ENCODE measurements at regions not wholly inside any gene's neighbourhood (a gene's known extent, or its start where the extent isn't known, plus 50 kb on each side); places are given as distances from the start of the nearest gene placed in this dataset.
"Not testable (repeated sequence)": the region's sequence is repeated elsewhere in the genome, so short reads cannot be mapped to it uniquely, and the experiment has no call there.

- DNase-seq; H2BK20ac ChIP-seq (ENCODE audit: low read depth, low read length); H3K9ac ChIP-seq (ENCODE audit: low read depth, low read length); H4K8ac ChIP-seq (ENCODE audit: low read depth in 2 of 2, low read length in 2 of 2); H3K4me3 ChIP-seq (ENCODE audit: insufficient read depth, low read depth, low read length); ATAC-seq (ENCODE audit: low read depth); POLR2A ChIA-PET (ENCODE audit: unreplicated experiment); H2BK5ac ChIP-seq (ENCODE audit: low read depth, low read length, poor library complexity, severe bottlenecking); dilution Hi-C loops (cut with HindIII; ENCODE audit: low sequenced_read_pairs, unreplicated experiment); H4K20me1 ChIP-seq (ENCODE audit: insufficient read depth, low read length); H3K27ac ChIP-seq (ENCODE audit: insufficient read depth, low read length); H3K9me3 ChIP-seq (ENCODE audit: control insufficient read depth, insufficient read depth, low read length); H3K14ac ChIP-seq (replicated peaks; ENCODE audit: low read depth, low read length); H4K5ac ChIP-seq (ENCODE audit: low read depth, low read length); H3K4me1 ChIP-seq (ENCODE audit: control insufficient read depth, insufficient read depth, low read length); H3K4me2 ChIP-seq (ENCODE audit: low read depth, low read length); intact Hi-C loops (cut with micrococcal nuclease); H3K4ac ChIP-seq (ENCODE audit: low read depth, low read length); H2BK120ac ChIP-seq (ENCODE audit: low read depth, low read length); H2AK5ac ChIP-seq (ENCODE audit: low read depth, low read length); BruUV-seq (replicated peaks); H4K91ac ChIP-seq (ENCODE audit: insufficient read depth, low read depth, low read length); H3K36me3 ChIP-seq (ENCODE audit: control insufficient read depth, insufficient read depth, low read length); in situ Hi-C loops (cut with MboI; ENCODE audit: low sequenced_read_pairs); H3K79me1 ChIP-seq (ENCODE audit: low read depth in 1 of 2, low read length in 2 of 2); H2AFZ ChIP-seq (replicated peaks; ENCODE audit: low read length, poor library complexity); H3K9me1 ChIP-seq (ENCODE audit: insufficient read depth, low read length); H3K56ac ChIP-seq (ENCODE audit: extremely low read depth, insufficient read depth, low read length); H3K23ac ChIP-seq (ENCODE audit: low read depth, low read length); H3K18ac ChIP-seq (ENCODE audit: low read depth, low read length); H3K27me3 ChIP-seq (ENCODE audit: control insufficient read depth, insufficient read depth, low read length); H2BK15ac ChIP-seq (ENCODE audit: low read depth, low read length); H2AK9ac ChIP-seq (replicated peaks; ENCODE audit: low read depth, low read length, poor library complexity): not testable (repeated sequence)
- WGBS, 2 experiments (ENCODE audit: extremely low coverage in 2 of 2, insufficient read length in 1 of 2) = 88% methylated on average over 3 of the region's 4 CpGs; no CpG with 5 or more reads in 1 of the 2 experiments
- CTCF ChIA-PET = interaction anchor here (0.7 kb wide), 1 partner anchor 125 kb away, joined by 3 read pairs; no protein-coding TSS in a partner anchor
Measured at GRCh38 chr12:63493357-63493756, 174.9 kb downstream of the DPY19L2 start.
